Epithelial cell of proximal tubule (primary cell): ENCODE measurements at regions not wholly inside any gene's neighbourhood (a gene's known extent, or its start where the extent isn't known, plus 50 kb on each side); places are given as distances from the start of the nearest gene placed in this dataset.

Source experiments
- DNase-seq: peaks from one replicate; pipeline ENCODE4 v3.0.0-alpha.2; 2011; ENCODE audit warnings: low read depth
- H3K4me3 ChIP-seq: 2 replicates; pipeline ENCODE4 v1.5.1; 2011; ENCODE audit warnings: low read depth, mild to moderate bottlenecking, low read length
- TF ChIP-seq, protein P1 (sequence below): conservative IDR thresholded peaks from 2 replicates; pipeline ENCODE4 v1.5.1; 2012; ENCODE audit warnings: low read depth, mild to moderate bottlenecking, low read length

DNA sequence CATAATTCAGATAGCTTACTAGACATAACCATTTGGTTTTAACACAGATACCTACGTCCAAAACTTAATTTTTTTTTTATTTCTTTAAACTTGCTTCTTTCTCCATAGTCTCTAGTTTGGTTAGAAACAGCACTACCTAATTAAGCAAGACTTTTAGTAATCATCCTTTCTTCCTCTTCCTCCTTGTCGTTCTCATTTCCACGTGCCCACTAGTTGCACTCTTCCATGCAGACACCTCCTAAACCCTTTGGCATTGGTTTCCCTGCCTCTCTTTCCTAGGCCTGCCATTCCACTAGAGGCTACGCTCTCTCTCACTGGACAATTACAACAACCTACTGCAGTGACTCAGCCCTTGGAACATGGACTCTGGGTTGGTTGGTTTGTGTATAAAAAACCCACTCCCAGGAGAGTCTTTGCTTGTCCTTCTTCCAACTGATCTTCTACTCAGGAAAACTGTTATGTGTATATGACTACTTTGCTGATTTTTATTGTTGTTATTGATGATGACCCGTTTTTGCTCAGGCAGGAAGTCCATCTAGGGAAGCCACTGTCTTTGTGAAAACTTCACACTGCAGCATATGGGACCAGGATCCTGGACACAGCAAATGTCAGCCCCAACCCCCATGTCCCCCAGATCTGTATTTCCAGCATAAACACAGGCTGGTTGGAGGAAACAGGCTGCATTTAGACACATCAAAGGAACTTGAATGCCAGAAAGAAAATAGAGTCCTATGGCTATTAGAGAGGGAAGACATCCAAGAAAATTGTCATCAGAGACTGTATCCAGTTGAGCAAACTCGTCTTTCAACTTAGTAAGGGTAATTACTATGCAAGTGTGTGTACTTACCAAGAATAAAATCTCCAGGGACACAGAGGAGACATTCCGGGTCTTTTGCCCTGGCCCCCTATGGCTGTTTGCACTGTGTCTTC, 503.2 kb downstream of the GADD45G start:
- H3K4me3 ChIP-seq: no peak overlapping the region
- DNase-seq: no peak
- TF ChIP-seq, protein P1, sequence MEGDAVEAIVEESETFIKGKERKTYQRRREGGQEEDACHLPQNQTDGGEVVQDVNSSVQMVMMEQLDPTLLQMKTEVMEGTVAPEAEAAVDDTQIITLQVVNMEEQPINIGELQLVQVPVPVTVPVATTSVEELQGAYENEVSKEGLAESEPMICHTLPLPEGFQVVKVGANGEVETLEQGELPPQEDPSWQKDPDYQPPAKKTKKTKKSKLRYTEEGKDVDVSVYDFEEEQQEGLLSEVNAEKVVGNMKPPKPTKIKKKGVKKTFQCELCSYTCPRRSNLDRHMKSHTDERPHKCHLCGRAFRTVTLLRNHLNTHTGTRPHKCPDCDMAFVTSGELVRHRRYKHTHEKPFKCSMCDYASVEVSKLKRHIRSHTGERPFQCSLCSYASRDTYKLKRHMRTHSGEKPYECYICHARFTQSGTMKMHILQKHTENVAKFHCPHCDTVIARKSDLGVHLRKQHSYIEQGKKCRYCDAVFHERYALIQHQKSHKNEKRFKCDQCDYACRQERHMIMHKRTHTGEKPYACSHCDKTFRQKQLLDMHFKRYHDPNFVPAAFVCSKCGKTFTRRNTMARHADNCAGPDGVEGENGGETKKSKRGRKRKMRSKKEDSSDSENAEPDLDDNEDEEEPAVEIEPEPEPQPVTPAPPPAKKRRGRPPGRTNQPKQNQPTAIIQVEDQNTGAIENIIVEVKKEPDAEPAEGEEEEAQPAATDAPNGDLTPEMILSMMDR: no peak

DNA sequence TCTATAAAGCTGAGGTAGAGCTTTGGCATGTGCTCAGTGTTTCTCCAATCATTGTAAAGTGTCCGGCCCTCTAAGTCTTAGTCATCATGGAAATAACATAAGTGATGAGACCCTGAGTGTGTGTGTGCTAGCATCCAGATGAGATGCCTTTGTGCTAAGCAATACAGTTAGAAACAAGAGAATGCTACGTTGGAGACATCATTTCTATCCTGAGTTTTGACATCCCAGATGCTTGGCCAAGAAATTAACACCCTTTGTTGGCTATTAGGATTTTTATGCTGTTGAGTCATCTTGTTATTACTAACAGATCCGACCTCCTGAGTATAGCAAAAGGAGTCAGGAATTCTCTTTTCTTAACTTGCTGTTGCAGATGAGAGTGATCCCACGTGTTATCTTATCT, 508.0 kb downstream of the GADD45G start:
- no peak for DNase-seq
- H3K4me3 ChIP-seq: no peak overlapping the region
- TF ChIP-seq, protein P1: no peak

DNA sequence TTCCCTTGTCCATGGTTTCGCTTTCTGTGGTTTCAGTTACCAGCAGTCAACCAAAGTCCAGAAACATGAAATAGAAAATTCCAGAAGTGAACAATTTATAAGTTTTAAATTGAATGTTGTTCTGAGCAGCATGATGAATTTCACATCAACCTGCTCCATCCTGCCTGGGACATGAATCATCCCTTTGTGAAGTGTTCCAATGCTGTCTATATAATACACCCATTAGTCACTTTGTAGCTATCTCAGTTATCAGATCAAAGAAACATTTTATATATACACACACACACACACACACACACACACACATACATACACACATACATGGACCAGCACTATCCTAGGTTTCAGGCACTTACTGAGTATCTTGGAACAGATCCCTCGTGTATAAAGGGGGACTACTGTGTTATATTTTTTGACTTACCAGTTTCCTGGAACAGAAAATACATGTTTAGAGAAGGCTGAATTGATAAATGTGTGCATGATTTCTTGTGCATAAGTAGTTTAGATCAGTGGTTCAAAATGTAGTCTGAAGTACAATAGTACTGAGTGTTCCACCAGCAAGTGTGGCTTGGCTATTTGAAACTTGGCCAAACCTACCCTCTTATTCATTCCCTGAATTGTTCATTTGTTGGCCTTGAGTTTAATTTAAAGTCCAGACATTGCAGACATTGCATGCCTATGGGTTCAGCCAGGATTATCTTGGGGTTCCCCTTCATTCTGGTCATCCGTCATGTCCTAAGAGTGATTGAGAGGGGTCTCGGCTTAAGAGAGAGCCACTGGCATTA, 510.0 kb downstream of the GADD45G start:
- TF ChIP-seq, protein P1: no peak
- H3K4me3 ChIP-seq: no peak overlapping the region
- DNase-seq: no peak

DNA sequence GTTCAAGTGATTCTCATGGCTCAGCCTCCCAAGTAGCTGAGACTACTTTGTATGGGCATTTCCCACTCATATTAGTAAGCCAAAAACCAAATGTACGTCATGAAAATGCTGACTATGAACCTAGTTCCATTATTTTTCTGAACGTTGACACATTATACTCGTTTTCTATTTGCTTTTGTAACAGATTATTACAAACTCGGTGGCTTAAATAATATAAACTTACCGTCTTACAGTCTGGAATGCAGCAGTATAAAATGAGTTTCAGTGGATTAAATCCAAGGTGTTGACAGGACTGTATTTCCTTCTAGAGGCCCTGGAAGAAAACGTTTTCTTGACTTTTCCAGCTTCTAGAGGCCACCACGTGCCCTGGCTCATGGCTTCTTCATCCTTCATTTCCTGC, 517.0 kb downstream of the GADD45G start:
- DNase-seq: no peak
- H3K4me3 ChIP-seq: no peak overlapping the region
- TF ChIP-seq, protein P1: no peak

DNA sequence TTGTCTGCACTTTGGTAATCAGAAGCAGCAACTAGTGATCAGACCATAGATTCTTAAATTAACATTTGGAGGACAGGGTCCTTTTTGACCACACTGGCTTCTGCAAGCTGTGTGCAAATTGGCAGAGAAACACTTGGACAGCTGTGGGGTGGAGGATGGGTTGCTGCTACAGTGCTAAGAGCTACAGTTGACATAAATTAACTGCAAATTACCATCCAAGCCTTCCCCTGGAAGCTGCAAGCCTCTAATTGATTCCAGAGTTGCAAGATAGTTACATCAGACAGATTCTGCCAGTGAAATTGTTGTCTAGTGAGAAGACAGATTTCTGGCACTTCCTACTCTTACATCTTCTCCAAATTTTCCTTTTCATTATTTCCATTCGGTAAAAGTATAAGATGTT, 517.7 kb downstream of the DIRAS2 start:
- no peak overlapping the region for H3K4me3 ChIP-seq
- no peak for DNase-seq
- TF ChIP-seq, protein P1: no peak

DNA sequence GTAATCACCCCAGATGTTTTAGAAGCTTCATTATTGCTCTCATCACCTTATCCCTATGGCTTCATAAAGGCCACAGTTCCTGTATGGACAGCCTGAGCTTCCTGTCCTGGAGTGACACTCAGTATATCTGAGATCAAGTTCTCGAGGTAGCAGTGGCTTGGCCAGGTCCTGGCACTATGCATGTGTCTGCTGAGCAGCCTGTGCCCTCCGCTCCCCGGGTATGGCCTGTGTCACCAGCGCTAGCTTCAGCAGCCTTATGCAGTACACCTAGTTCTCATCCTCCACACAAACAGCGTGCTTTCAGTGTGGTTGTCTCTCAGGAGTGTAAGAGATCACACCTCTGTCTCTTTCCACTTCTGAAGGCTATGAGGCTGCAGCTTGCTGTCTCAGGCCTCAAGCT, 514.7 kb downstream of the DIRAS2 start:
- DNase-seq: no peak
- TF ChIP-seq, protein P1: no peak

More for the DNA sequence above, 514.7 kb downstream of the DIRAS2 start:
- H3K4me3 ChIP-seq: no peak overlapping the region
